ENCODE measurements at regions not wholly inside any gene's neighbourhood (a gene's known extent, or its start where the extent isn't known, plus 50 kb on each side); places are given as distances from the start of the nearest gene placed in this dataset.

DNA sequence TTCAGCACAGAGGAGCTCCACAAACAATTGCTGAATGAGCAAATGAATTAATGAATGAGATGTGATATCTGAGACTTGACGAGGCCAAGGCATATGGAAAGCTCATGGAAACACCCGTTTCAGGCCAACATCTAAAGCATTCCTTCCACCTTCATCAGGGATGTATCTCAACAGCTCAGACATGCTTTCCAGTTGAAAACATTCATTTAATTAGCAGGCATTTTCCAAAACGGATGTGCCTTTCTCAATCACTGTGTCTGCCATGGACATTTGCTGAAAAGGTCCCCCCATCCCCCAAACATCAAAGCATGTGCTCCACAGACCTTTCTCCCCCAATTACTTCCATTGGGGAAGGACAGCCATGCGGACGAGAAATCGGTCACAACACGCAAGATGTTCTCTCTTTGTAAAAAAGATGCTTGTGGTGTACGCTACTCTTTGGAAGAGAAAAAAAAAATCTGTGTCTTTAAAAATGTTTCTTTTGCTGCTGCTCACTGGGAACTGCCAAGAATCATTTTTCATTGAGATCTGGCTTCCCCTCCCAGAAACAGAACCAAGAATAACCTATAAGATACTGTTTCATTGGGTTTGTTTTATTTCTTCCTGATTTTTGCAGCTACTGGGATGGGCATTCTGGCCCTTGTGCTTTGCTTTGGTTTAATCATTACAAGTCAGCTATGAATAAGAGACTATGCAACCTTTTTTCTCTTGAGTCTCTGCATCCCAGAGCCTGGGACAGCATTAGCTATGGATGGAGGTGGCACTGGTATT lies 528.2 kb downstream of the MED13L start:
- no peaks in the 10 kb centered on the region for H3K4me1 ChIP-seq (ENCODE audit: control insufficient read depth in 2 of 2, insufficient read depth in 2 of 2, low read length in 1 of 2)
- H3K27ac ChIP-seq (ENCODE audit: low read depth in 2 of 2, low read length in 1 of 2) = no peak overlapping the region
- no peaks in the 10 kb centered on the region for H3K27me3 ChIP-seq (ENCODE audit: control insufficient read depth in 1 of 2, insufficient read depth in 2 of 2, low read length in 2 of 2)
- H3K9me3 ChIP-seq (ENCODE audit: control insufficient read depth in 2 of 2, insufficient read depth in 1 of 2, low read depth in 1 of 2, low read length in 1 of 2) = no peaks in the 10 kb centered on the region
- no peaks in the 10 kb centered on the region for H3K36me3 ChIP-seq (ENCODE audit: control insufficient read depth in 2 of 2, insufficient read depth in 2 of 2, low read length in 1 of 2)
- 72 to 75% methylated on average over 8 of the region's 8 CpGs for WGBS, 2 donors
- no peak overlapping the region for H3K4me3 ChIP-seq (ENCODE audit: low read depth in 1 of 2, low read length in 2 of 2)

GRCh38 chr12:115740586-115741155 lies 536.8 kb downstream of the MED13L start:
- Histone ChIP-seq H3K4me3 (ENCODE audit: low read depth in 1 of 2, low read length in 2 of 2) (no peak overlapping the region), H3K9me3 (ENCODE audit: control insufficient read depth in 2 of 2, insufficient read depth in 1 of 2, low read depth in 1 of 2, low read length in 1 of 2) (no peaks in the 10 kb centered on the region), H3K27ac (ENCODE audit: low read depth in 2 of 2, low read length in 1 of 2) (no peak overlapping the region), H3K4me1 (ENCODE audit: control insufficient read depth in 2 of 2, insufficient read depth in 2 of 2, low read length in 1 of 2) (no peaks in the 10 kb centered on the region), H3K36me3 (ENCODE audit: control insufficient read depth in 2 of 2, insufficient read depth in 2 of 2, low read length in 1 of 2) (no peaks in the 10 kb centered on the region), H3K27me3 (ENCODE audit: control insufficient read depth in 1 of 2, insufficient read depth in 2 of 2, low read length in 2 of 2) (peaks cover 0 to 3% of the 10 kb centered on the region in 2 donors)
- 69 to 74% methylated on average over 9 of the region's 9 CpGs for WGBS, 2 donors

- no peaks in the 10 kb centered on the region for H3K27me3 ChIP-seq (ENCODE audit: control insufficient read depth in 1 of 2, insufficient read depth in 2 of 2, low read length in 2 of 2)
- no peak overlapping the region for H3K27ac ChIP-seq (ENCODE audit: low read depth in 2 of 2, low read length in 1 of 2)
- H3K9me3 ChIP-seq (ENCODE audit: control insufficient read depth in 2 of 2, insufficient read depth in 1 of 2, low read depth in 1 of 2, low read length in 1 of 2) = no peaks in the 10 kb centered on the region
- H3K4me3 ChIP-seq (ENCODE audit: low read depth in 1 of 2, low read length in 2 of 2) = no peak overlapping the region
- H3K4me1 ChIP-seq (ENCODE audit: control insufficient read depth in 2 of 2, insufficient read depth in 2 of 2, low read length in 1 of 2) = no peaks in the 10 kb centered on the region
- H3K36me3 ChIP-seq (ENCODE audit: control insufficient read depth in 2 of 2, insufficient read depth in 2 of 2, low read length in 1 of 2) = no peaks in the 10 kb centered on the region
- WGBS, 2 donors = 80 to 92% methylated on average over 2 of the region's 2 CpGs
Measured at GRCh38 chr12:115737895-115738294, 539.6 kb downstream of the MED13L start.

DNA sequence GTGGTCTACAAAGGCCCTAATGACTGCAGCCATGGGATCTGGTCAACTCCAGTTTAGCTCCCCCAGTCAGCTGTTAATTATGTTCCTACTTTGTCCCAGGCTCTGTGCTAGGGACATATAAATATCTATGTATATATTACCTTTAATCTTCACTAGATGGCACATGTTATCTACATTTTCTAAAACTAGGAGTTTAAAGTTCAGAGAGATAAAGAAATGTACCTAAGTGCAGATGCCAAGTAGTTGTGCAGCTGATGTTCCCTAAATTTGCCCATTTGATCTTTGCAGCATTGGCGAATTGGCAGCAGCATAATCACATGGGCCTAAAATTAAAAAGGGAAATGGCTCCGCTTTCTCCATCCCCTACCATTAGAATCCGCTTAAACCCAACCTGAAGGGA lies 541.1 kb downstream of the MED13L start:
- no peaks in the 10 kb centered on the region for H3K27me3 ChIP-seq (ENCODE audit: control insufficient read depth in 1 of 2, insufficient read depth in 2 of 2, low read length in 2 of 2)
- no peaks in the 10 kb centered on the region for H3K4me1 ChIP-seq (ENCODE audit: control insufficient read depth in 2 of 2, insufficient read depth in 2 of 2, low read length in 1 of 2)
- H3K27ac ChIP-seq (ENCODE audit: low read depth in 2 of 2, low read length in 1 of 2) = no peak overlapping the region
- no peak overlapping the region for H3K4me3 ChIP-seq (ENCODE audit: low read depth in 1 of 2, low read length in 2 of 2)
- no peaks in the 10 kb centered on the region for H3K9me3 ChIP-seq (ENCODE audit: control insufficient read depth in 2 of 2, insufficient read depth in 1 of 2, low read depth in 1 of 2, low read length in 1 of 2)
- no peaks in the 10 kb centered on the region for H3K36me3 ChIP-seq (ENCODE audit: control insufficient read depth in 2 of 2, insufficient read depth in 2 of 2, low read length in 1 of 2)
- 82 to 95% methylated on average over 3 of the region's 3 CpGs for WGBS, 2 donors

DNA sequence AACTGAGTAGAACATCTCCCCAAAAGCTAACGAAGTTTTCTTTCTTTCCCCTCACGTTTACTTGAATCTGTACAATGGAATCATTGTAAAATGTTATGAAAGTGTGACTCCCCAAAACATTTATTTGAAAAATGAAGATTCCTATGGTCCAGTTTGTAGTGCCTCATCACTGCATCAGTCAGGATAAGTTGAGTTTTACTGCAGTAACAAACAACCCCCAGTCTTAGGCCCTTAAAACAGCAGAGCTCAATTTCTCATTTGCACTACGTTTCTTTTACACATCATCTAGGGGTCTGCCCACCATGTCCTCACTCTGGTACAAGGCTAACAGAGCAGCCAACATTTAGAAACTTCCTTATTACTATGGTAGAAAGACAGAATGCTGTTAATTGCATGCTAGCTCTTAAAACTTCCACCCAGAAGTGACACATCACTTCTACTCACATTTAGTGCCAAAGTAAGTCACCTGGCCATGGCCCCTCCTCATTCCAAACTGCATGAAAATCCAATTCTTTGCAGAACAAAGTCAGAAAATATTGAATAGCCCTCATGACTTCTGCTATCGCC lies 546.4 kb downstream of the MED13L start:
- Histone ChIP-seq H3K27ac (ENCODE audit: low read depth in 2 of 2, low read length in 1 of 2) (no peak overlapping the region), H3K4me1 (ENCODE audit: control insufficient read depth in 2 of 2, insufficient read depth in 2 of 2, low read length in 1 of 2) (no peaks in the 10 kb centered on the region)

GRCh38 chr12:115726691-115727090 lies 550.8 kb downstream of the MED13L start:
- no peak overlapping the region for H3K4me3 ChIP-seq (ENCODE audit: low read depth in 1 of 2, low read length in 2 of 2)
- H3K9me3 ChIP-seq (ENCODE audit: control insufficient read depth in 2 of 2, insufficient read depth in 1 of 2, low read depth in 1 of 2, low read length in 1 of 2) = no peaks in the 10 kb centered on the region
- H3K27me3 ChIP-seq (ENCODE audit: control insufficient read depth in 1 of 2, insufficient read depth in 2 of 2, low read length in 2 of 2) = no peaks in the 10 kb centered on the region
- H3K36me3 ChIP-seq (ENCODE audit: control insufficient read depth in 2 of 2, insufficient read depth in 2 of 2, low read length in 1 of 2) = no peaks in the 10 kb centered on the region
- no peaks in the 10 kb centered on the region for H3K4me1 ChIP-seq (ENCODE audit: control insufficient read depth in 2 of 2, insufficient read depth in 2 of 2, low read length in 1 of 2)
- no peak overlapping the region for H3K27ac ChIP-seq (ENCODE audit: low read depth in 2 of 2, low read length in 1 of 2)
- WGBS, 2 donors = 88 to 90% methylated on average over 5 of the region's 5 CpGs

More for the DNA sequence above, 546.4 kb downstream of the MED13L start:
- 67 to 73% methylated on average over 4 of the region's 4 CpGs for WGBS, 2 donors
- Histone ChIP-seq H3K27me3 (ENCODE audit: control insufficient read depth in 1 of 2, insufficient read depth in 2 of 2, low read length in 2 of 2) (no peaks in the 10 kb centered on the region), H3K4me3 (ENCODE audit: low read depth in 1 of 2, low read length in 2 of 2) (no peak overlapping the region), H3K9me3 (ENCODE audit: control insufficient read depth in 2 of 2, insufficient read depth in 1 of 2, low read depth in 1 of 2, low read length in 1 of 2) (no peaks in the 10 kb centered on the region), H3K36me3 (ENCODE audit: control insufficient read depth in 2 of 2, insufficient read depth in 2 of 2, low read length in 1 of 2) (no peaks in the 10 kb centered on the region)

DNA sequence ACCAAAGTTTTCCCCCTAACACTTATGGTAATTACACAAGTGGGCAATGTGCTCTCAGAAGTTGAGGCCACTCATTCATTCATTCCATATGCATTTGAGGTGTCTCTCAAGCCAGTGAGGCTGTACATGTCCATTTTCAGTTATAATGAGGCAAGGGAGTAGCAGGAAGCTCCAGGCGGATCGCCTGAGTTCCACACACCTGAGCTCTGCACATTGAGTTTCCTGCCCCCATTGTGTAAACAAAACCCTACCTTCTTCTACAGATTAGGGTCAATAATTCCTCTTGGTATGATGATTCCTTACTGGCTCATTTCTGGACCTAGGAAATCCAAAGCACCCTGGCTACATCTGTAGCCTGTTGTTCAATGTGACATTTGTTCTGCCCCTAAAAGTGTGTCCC lies 555.3 kb downstream of the MED13L start:
- H3K27ac ChIP-seq (ENCODE audit: low read depth in 2 of 2, low read length in 1 of 2) = no peak overlapping the region
- H3K9me3 ChIP-seq (ENCODE audit: control insufficient read depth in 2 of 2, insufficient read depth in 1 of 2, low read depth in 1 of 2, low read length in 1 of 2) = no peaks in the 10 kb centered on the region
- 61 to 94% methylated on average over 2 of the region's 2 CpGs for WGBS, 2 donors

DNA sequence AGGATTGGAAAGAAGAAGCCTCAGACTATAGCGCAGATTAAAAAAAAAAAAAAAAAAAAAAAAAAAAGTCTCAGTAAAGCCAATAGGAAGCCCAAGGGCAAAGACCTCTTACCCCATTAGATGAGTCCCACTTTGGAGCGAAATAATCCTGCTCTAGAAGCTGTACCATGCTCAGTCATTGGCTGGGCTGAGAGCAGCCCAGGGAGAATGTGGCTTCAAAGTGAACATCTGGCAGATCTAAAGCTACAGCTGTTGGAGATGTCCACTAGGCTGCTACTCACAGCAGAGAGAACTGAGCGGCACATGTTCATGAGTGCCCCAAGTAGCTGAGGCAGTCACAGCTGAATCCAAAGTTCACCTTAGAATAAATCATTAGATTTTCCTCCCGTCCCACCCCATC lies 560.9 kb downstream of the MED13L start:
- no peaks in the 10 kb centered on the region for H3K36me3 ChIP-seq (ENCODE audit: control insufficient read depth in 2 of 2, insufficient read depth in 2 of 2, low read length in 1 of 2)
- H3K27ac ChIP-seq (ENCODE audit: low read depth in 2 of 2, low read length in 1 of 2) = no peak overlapping the region
- no peak overlapping the region for H3K4me3 ChIP-seq (ENCODE audit: low read depth in 1 of 2, low read length in 2 of 2)
- no peaks in the 10 kb centered on the region for H3K9me3 ChIP-seq (ENCODE audit: control insufficient read depth in 2 of 2, insufficient read depth in 1 of 2, low read depth in 1 of 2, low read length in 1 of 2)
- H3K4me1 ChIP-seq (ENCODE audit: control insufficient read depth in 2 of 2, insufficient read depth in 2 of 2, low read length in 1 of 2) = no peaks in the 10 kb centered on the region
- 83 to 91% methylated on average over 4 of the region's 4 CpGs for WGBS, 2 donors
- H3K27me3 ChIP-seq (ENCODE audit: control insufficient read depth in 1 of 2, insufficient read depth in 2 of 2, low read length in 2 of 2) = no peaks in the 10 kb centered on the region

More for the DNA sequence above, 555.3 kb downstream of the MED13L start:
- H3K36me3 ChIP-seq (ENCODE audit: control insufficient read depth in 2 of 2, insufficient read depth in 2 of 2, low read length in 1 of 2) = no peaks in the 10 kb centered on the region
- H3K4me3 ChIP-seq (ENCODE audit: low read depth in 1 of 2, low read length in 2 of 2) = no peak overlapping the region
- H3K4me1 ChIP-seq (ENCODE audit: control insufficient read depth in 2 of 2, insufficient read depth in 2 of 2, low read length in 1 of 2) = no peaks in the 10 kb centered on the region
- H3K27me3 ChIP-seq (ENCODE audit: control insufficient read depth in 1 of 2, insufficient read depth in 2 of 2, low read length in 2 of 2) = no peaks in the 10 kb centered on the region

GRCh38 chr12:115712676-115713075 lies 564.8 kb downstream of the MED13L start:
- H3K9me3 ChIP-seq (ENCODE audit: control insufficient read depth in 2 of 2, insufficient read depth in 1 of 2, low read depth in 1 of 2, low read length in 1 of 2) = no peaks in the 10 kb centered on the region
- H3K4me1 ChIP-seq (ENCODE audit: control insufficient read depth in 2 of 2, insufficient read depth in 2 of 2, low read length in 1 of 2) = no peaks in the 10 kb centered on the region
- no peak overlapping the region for H3K27ac ChIP-seq (ENCODE audit: low read depth in 2 of 2, low read length in 1 of 2)
- no peak overlapping the region for H3K4me3 ChIP-seq (ENCODE audit: low read depth in 1 of 2, low read length in 2 of 2)
- no peaks in the 10 kb centered on the region for H3K27me3 ChIP-seq (ENCODE audit: control insufficient read depth in 1 of 2, insufficient read depth in 2 of 2, low read length in 2 of 2)
- WGBS, 2 donors = 72 to 87% methylated on average over 3 of the region's 3 CpGs
- H3K36me3 ChIP-seq (ENCODE audit: control insufficient read depth in 2 of 2, insufficient read depth in 2 of 2, low read length in 1 of 2) = no peaks in the 10 kb centered on the region
